NCI-H2029 (cell line): ENCODE measurements at regions not wholly inside any gene's neighbourhood (a gene's known extent, or its start where the extent isn't known, plus 50 kb on each side); places are given as distances from the start of the nearest gene placed in this dataset.
"Not testable (repeated sequence)": the region's sequence is repeated elsewhere in the genome, so short reads cannot be mapped to it uniquely, and the experiment has no call there.

ENCODE experiments used
- DNase-seq: peaks from one replicate; lab custom pipeline; 2025; lab: John Stamatoyannopoulos, UW

- not testable (repeated sequence) for DNase-seq
Measured at GRCh38 chr1:120238867-120239266, 62.5 kb upstream of the SEC22B start.

- DNase-seq, result not testable (repeated sequence)
Measured at GRCh38 chr1:120233661-120234018, 57.3 kb upstream of the SEC22B start.

GRCh38 chr1:120232834-120233660 lies 56.7 kb upstream of the SEC22B start:
- not testable (repeated sequence) for DNase-seq

- DNase-seq, result not testable (repeated sequence)
Measured at GRCh38 chr1:120229835-120230234, 53.5 kb upstream of the SEC22B start.
